Astrocyte (in vitro differentiated cells and primary cell): ENCODE measurements at regions not wholly inside any gene's neighbourhood (a gene's known extent, or its start where the extent isn't known, plus 50 kb on each side); places are given as distances from the start of the nearest gene placed in this dataset.

ENCODE experiments used
- CTCF ChIP-seq: IDR thresholded peaks from 2 replicates; pipeline ENCODE4 v1.5.1; 2011; ENCODE audit warnings: low read depth, mild to moderate bottlenecking, inconsistent platforms, low read length, moderate library complexity; ENCODE audit not compliant: insufficient read depth
- EZH2 ChIP-seq: IDR thresholded peaks from 2 replicates; pipeline ENCODE4 v1.6.1; 2012; ENCODE audit warnings: mild to moderate bottlenecking, low read length, inconsistent platforms; ENCODE audit not compliant: insufficient read depth

- TF ChIP-seq CTCF (no peak), EZH2 (no peak)
Observed at GRCh38 chr5:117271656-117272055, 697.0 kb upstream of the SEMA6A start.
